Effector CD4-positive, alpha-beta T cell (primary cell): ENCODE measurements at regions not wholly inside any gene's neighbourhood (a gene's known extent, or its start where the extent isn't known, plus 50 kb on each side); places are given as distances from the start of the nearest gene placed in this dataset.
"Not testable (repeated sequence)": the region's sequence is repeated elsewhere in the genome, so short reads cannot be mapped to it uniquely, and the experiment has no call there.

Experiments
- DNase-seq: peaks from one replicate; pipeline ENCODE4 v3.0.0-alpha.2; 2020

DNA sequence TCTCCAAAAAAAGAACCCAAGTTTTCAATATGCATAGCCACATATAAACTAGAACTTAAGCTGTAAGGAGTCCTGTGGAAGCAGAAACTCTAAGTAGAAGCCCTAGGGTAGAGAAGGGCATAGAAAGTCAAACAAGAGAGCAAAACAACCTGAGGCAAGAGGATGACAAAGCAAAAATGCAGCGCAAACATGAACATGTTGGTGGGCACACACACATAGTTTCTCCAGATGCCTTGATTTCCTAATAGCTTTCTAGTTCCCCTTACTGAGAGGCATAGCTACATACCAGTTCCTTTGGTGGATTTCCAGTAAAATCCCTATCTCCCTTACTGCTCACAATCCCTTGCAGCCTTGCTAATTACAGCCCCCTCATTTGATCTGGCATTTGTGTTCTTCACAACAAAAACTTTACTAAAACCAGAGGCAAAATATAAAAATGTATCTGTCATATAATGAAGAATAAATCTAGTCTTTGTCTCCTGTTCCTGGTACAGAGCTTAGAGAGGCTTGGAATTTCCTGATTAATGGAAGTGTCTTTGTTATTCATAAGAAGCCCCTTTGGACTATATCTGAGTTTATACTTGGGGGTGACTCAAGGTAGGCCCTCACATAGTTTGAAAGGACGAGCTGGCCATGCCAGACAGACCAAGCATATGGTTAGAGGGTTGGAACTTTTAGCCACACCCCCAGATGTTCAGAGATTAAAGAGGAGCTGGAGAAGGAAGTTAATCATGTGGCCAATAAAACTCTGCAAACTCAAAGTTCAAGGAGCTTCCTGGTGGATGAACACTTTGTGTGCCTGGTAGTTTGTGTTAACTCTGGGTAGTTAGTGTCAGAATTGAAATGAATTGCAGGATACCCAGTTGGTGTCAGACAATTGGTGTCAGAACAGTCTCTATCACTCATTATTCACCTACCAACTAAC is 52.7 kb upstream of the ZCCHC13 start:
- no peak for DNase-seq

DNA sequence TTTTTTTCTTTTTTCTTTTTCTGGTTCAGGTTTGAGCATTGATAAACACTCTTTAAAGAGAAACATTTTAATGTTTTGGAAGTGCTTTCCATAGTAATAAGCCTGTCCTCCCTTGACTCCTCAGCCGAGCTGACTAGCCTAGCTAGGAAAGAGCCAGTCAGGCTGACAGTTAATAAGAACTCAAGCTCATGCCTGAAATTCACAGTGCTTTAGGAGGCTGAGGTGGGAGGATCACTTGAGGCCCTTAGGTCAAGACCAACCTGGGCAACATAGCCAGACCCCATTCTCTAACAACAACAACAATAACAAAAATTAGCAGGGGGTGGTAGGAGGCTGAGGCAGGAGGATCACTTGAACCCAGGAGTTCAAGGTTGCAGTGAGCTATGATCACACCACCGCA is 53.4 kb upstream of the ZCCHC13 start:
- no peak for DNase-seq

DNA sequence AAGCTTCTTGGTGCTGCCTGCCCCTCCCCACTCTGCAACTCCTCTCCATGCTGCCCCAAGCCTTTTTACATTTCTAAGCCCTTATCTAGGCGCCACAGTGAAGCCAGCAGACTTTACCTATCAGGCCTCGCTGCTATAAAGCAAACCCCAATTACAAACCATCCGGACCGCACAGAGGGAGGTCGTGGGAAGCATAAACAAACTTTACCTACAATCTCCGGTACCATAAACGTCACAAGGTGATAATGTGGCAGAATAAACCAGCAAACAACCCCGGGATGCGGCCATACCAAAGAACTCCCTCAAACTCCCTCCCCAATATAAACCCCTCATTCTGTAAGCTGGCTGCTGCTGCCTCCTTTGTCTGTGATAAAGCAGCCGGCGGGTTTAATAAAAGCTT is 54.0 kb upstream of the ZCCHC13 start:
- no peak for DNase-seq

DNA sequence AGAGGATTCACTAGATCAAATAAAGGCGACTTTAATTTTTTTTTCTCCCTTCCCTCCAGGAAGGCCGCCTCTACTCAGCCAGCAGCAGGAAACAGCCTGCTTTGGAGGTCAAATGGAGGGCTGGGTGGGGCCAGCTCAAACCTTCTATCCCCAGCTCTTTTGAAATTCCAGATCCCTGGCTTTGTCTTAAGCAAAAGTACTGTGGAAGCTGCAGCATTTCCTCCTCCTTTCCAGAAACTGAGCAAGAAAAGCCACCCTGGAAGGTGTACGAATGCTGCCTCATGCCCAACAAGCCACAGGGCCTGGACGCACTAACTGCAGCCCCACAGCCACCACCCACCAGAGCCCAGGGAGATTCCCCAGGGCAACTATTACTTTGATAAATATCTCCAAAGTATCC is 55.1 kb upstream of the ZCCHC13 start:
- DNase-seq: no peak

DNA sequence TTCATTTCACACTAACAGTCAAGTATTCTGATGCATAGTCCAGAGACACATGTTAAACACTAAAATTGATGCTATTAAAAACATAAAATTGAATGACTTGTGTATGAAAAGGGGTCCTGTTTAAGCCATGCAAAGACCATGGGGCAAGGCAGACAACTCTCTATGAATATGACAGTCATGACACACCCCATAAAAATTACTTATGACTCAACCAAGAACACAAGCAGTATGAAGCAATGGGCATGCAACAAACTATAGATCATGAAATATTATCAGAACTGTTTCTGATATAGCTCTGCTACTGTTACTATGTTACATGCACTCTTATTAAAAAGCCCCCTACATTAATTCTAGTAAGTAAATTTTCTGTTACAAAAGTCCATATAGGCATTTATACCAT is 57.5 kb upstream of the ZCCHC13 start:
- DNase-seq: no peak

DNA sequence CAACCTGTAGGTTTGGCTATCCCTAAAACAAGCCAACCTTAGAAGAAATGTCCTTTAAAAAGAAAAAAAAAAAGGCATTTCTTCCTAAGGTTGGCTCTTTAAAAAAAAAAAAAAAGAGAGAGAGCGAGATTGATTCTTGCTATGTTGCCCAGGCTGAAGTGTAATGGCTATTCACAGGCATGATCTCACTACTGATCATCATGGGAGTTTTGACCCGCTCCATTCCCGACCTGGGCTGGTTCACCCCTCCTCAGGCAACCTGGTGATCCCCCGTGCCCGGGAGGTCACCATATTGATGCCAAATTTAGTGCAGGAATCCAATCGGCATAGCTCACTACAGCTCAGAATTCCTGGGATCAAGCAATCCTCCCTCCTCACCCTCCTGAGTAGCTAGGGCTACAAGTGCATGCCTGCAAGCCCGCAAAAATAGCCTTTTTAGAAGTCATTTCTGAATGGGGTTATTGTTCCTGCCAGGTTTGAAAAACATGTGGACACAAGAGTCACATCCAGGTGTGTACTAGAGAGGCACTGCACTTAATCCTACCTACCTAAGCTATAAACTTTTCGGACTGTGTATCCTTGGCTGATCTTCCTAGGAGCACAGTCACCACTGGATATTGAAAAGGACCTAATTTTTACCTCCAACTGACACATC is 61.4 kb upstream of the ZCCHC13 start:
- no peak for DNase-seq

DNA sequence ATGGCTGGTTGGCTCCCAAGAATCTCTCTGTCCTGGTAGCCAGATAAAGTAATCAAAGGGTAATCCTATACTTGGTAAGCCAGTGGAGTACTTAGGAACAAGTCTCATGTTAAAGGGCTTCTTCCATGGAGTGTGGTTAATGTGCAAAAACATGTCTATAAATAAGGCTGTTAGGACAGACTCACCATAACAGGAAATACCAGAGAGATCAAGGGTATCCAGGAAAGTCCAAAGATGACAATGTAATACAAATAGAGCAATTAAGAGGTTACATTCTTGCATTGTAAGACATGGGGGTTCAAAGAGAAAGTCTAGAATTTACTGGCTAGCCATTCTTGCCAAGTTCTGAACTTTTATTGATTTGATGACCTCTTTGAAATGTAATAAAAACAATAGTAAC is 61.9 kb upstream of the ZCCHC13 start:
- DNase-seq: no peak

DNA sequence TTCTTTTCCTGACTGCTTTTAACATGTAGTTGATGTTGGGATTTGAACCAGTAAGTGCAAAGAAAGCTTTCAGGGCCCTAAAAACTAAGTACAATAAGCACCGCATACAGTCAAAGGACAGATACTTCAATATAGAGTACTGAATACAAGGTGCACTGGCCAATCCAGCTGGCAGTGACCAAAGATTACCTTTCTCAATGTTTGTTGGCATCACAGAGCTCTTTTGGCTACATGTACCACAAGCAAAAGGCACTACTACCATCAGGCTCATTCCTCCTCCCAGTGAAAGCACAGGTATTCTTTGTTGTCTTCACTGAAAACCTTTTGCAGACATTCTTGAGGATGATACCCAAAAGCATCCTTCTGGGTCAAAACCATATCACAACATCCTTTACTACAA is 65.2 kb upstream of the ZCCHC13 start:
- DNase-seq: no peak

DNA sequence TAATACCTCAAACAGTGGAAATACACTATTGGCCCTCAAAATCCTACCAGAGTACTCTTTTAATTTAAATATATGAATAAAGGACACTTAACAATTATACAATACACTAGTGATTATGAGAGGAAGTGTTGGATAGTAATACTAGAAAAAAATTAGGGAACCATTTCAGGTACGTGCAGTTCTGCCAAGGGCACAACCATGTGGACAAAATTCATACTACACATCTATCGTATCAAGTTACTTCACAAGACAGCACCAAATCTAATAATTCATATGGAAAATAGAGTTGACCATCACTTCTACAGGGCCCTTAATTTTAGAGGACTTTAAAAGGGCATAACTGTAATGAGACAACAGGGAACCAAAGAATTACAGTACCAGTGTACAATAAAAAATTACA is 69.2 kb upstream of the ZCCHC13 start:
- DNase-seq: no peak

DNA sequence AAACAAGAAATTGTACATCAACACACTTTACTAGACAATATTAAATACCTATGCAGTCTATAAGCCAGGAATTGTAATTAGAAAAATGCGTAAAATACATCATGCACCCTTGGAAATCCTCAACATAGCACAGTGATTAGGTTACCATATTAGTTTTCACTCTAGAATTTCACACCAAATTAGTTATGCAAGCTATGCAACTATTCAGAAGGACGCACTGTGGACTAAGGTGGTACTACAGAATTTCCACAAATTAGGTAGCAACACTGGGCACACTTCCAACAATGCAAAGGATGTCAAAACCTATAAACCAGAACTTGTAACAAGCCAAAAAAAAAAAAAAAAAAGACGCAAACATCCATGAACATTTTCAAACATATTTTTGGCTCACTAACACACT is 71.1 kb upstream of the ZCCHC13 start:
- DNase-seq: no peak

DNA sequence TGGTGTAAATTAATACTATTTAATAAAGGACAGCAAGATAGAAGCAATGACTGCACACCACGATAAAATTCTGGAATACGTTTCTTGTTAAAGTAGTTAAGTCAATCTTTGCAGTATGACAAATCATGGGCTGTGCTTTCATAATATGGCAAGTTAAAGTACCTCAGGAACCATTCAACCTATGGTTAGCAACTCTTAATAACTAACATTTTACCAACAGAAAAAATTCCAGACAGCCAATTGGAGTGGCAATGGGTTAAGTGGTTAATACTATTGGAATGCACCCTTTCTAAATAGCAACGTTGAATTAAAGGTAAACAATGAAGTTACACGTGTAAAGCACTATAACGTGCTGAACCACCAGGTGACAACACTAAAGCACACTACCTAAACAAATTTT is 72.4 kb upstream of the ZCCHC13 start:
- no peak for DNase-seq

DNA sequence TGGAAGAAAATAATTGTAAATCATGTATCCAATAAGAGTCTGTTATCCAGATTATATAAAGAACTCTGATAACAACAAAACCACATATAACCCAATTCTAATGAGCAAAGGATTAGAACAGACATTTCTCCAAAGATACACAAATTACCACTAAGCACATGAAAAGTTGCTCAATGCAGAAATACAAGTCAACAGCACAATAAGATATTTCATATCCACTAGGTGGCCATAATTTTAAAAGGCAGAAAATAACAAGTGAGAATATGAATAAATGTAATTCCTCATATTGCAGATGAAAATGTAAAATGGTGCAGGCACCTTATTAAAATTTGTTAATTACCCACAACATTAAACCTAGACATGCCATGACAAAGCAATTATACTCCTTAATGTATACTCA is 73.9 kb upstream of the ZCCHC13 start:
- DNase-seq: no peak

DNA sequence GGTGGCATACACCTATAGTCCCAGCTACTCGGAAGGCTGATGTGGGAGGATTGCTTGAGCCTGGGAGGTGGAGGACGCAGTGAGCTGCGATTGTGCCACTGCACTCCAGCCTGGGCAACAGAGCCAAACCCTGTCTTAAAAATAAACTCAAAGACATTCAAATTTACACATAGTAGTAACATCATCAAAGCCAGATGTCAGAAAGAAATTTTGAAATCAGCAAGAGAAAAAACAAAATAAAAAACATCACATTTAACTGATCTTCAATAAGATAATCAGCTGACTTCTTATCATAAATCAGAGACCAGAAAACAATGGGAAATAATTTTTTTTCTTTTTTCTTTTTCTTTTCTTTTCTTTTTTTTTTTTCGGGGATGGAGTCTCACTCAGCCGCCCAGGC is 78.9 kb upstream of the ZCCHC13 start:
- no peak for DNase-seq

DNA sequence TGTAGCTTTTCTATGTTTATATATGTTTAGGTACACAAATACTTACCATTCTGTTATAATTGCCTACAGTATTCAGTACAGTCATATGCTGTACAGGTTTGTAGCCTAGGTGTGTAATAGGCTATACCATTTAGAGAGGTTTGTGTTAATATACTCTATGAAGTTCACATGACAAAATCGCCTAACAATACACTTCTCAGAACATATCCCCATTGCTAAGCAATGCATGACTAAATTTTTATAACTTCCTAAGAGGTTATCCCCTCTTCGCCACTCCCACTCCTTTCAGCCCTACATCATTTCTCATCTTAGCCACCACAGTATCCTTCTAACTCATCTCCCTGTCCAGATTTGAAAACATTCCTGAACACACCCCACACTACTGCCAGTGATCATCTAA is 83.7 kb upstream of the ZCCHC13 start:
- no peak for DNase-seq

DNA sequence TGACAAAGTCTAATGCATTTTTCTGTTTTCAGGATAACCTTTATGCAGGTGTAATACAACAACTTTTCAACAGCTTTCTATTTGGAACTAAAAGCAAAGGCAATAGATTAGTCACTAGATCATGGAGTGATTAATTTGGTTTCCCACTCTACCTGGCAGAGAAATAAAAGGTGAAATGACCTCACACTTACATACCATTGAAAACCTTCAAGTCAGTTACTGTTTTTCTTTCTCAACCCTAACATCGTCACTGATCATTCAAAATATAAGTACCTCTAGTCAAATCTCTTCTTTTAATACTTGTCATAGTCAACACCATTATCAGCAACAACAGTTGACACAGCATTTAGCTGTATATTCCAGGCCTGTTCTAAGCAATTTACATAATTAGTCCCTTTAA is 85.1 kb upstream of the ZCCHC13 start:
- DNase-seq: no peak

DNA sequence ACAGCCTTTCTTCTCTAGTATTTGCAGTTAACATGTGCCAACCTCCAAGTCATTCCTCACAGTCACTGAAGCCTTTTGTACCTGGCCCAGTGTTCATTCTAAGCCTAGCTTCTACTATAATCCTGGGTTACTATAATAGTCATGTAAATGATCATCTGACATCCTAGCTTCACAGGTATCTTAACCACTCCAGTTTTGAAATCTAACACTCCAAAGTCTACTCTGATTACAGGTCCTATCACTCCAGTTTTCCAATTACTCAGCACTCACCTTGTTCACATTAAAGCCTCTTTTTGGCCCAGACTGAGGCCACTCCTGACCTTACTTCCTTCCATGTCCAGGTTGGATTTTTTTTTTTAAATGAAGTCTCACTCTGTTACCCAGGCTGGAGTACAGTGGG is 87.6 kb upstream of the ZCCHC13 start:
- DNase-seq: no peak

DNA sequence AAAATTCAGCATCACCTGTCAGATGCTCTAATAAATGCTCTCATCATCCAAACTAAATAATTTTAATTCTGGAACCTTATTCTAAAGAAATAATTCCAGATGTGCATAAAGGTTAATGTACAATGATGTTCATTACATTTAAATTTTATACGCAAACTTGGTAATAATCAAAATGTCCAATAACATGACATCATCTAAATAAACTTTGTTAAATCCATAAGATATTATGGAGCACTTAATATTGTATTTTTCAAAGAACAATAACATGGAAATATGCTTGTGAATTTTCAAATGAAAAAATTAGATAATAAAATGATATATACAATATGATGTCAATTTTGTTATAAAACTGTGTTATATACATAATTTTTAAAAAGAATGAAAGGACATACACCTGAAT is 92.1 kb upstream of the ZCCHC13 start:
- no peak for DNase-seq

DNA sequence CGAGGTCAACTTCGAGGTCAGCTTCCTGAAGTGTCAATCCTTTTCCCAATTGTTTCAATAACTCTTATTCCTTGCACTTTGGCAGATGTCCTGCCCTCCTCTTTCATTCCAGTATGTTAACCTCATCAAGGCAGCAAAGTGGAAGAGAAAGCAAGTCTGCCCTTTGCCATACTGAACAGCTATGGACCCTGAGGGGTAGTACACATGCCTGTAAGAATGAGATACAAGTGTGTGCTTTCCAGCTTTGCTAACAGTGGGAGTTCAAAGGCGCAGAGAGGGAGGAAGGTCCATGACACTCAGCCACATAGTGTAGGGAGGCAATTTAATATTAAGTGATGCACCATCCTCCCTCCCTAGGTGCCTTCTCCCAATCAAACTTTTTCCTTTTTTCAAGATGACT is 96.4 kb upstream of the ZCCHC13 start:
- DNase-seq: no peak

DNA sequence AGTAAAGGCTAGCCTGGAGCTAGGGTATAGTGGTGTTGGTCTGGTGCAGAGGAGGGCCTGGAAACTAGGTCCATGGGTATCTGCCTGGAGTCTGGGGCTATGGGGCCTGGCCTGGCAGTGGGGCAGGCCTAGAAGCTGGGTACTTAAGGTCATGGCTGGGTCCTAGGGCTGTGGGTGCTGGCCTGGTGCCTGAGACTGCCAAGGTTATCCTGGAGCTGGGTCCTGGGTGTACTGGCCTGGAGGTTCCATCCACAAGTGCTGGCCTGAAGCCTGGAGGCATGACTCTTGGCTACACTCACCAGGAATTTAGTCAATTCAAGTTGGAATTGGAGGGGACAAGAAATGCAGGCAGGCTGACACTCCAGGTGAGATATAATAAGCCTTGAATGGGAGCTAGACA is 108.4 kb upstream of the ZCCHC13 start:
- DNase-seq: no peak

DNA sequence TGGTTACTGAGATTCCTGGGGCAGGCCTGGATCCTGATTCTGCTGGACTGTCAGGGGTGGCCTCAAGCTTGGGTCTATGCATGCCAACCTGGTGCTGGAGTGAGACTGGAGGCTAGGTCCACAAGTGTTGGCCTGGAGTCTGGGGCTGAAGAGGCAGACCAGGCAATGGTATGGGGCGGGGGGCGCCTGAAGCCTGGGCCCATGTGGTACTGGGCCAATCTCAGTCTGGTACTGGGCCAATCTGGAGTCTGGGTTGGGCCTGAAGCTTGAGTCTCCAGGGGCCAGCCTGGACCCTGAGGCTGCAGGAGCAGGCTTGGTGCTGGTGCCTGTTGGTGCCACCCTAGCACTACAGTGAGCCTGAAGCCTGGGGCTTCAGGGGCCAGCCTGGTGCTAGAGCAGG is 108.9 kb upstream of the ZCCHC13 start:
- no peak for DNase-seq

DNA sequence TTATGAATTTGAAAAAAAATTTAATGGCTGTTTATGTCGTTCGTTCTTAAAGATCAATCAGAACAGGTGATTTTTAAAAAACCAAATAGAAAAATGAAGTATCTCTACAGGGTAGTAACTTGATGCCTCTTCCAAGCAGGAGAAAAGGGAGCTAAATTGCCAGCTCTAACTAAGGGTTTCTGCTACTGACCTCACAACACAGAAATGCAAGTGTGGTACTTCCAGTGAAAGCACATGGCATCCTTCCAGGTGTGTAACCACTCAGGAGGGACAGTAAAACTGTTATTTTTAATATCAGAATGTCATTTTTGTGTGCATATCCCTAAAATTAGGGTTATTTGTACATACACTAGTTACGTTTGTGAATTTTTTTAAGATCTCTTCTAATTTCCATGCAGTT is 116.8 kb upstream of the ZCCHC13 start:
- no peak for DNase-seq

DNA sequence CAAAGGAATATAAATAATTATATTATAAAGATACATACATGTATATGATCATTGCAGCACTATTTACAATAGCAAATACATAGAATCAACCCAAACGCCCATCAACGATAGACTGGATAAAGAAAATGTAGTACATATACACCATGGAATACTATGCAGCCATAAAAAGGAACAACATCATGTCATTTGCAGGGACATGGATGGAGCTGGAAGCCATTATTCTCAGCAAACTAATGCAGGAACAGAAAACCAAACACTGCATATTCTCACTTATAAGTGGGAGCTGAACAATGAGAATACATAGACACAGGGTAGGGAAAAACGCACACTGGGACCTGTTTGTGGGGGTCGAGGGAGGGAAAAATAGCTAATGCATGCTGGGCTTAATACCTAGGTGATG is 120.9 kb upstream of the ZCCHC13 start:
- DNase-seq: not testable (repeated sequence)

DNA sequence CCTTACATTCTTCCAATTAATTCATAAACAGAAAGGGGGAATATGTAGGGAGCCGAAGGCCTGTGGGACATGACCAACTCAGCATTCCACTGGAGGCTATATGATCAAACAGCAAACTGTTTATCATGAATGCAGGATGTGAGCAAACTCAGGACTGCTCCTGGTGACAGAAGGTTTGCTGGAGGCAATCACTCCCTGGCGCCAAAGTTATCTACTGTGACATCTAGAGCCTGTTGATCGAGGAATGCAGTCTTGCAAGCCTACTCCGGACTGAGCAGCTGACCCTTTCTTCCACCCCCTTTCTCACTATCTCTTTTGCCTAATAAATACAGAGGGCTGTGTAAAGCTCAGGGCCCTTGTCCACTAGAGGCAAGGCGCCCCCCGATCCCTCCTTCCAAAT is 122.0 kb upstream of the ZCCHC13 start:
- DNase-seq: not testable (repeated sequence)

DNA sequence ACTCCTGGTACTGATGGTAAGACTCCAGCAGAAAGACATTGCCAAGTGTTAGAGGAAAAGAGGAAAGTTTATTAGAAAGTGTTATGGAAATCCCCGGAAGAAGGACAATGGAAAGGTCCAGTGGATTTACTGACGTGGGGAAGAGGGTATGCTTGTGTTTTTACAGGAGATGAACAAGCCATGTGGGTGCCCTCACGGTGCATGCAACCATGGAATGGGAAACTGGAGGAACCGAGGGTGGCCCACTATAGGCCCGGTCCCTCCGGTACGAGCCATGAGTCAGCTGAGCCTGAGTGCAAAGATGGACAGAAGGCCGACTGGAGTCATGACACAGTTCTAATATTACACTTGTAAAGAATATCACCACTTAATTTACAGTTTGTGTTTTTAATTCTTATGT is 123.3 kb upstream of the ZCCHC13 start:
- no peak for DNase-seq

DNA sequence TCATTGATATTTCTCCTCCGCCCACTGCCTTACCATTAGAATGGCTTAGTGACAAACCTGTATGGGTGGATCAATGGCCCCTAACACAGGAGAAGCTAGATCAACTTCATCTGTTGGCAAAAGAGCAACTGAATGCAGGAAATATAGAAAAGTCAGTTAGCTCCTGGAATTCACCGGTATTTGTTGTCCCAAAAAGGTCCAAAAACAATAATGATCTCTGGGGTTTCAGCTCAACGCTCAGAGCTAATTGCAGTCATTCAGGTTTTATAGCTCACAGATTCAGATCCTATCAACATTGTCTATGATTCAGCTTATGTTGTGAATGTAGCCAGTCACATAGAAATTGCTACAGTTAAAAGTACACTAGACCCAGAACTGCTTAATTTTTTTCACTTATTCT is 124.0 kb upstream of the ZCCHC13 start:
- no peak for DNase-seq
